A549 (cell line): ENCODE measurements at regions not wholly inside any gene's neighbourhood (a gene's known extent, or its start where the extent isn't known, plus 50 kb on each side); places are given as distances from the start of the nearest gene placed in this dataset.

Experiments used
- CTCF ChIP-seq: fragments of >200 bp; sonication (Bioruptor Twin); formaldehyde crosslinking; IDR thresholded peaks from 3 replicates; pipeline ENCODE4 v1.5.1; 2016
- E2F6 ChIP-seq: IDR thresholded peaks from 2 replicates; pipeline ENCODE4 v1.6.1; 2012; ENCODE audit warnings: low read depth, borderline replicate concordance
- ELK1 ChIP-seq: fragments of 150-350 bp; IDR thresholded peaks from 2 replicates; pipeline ENCODE4 v1.6.1; 2014; ENCODE audit warnings: low read depth, mild to moderate bottlenecking, low read length
- EP300 ChIP-seq, 2 experiments: fragments of >200 bp; sonication (Bioruptor Twin); formaldehyde crosslinking; IDR thresholded peaks; 2 replicates in 1 of 2; 3 replicates in 1 of 2; pipeline ENCODE4 v1.6.1; 2016 to 2017
- ESRRA ChIP-seq: fragments of 150-350 bp; IDR thresholded peaks from 2 replicates; pipeline ENCODE4 v1.6.1; 2014; ENCODE audit warnings: mild to moderate bottlenecking, low read length, borderline replicate concordance
- GATA3 ChIP-seq: IDR thresholded peaks from 2 replicates; pipeline ENCODE4 v1.6.1; 2012; ENCODE audit warnings: borderline replicate concordance
- JUN ChIP-seq, 2 experiments: fragments of >200 bp; sonication (Bioruptor Twin); formaldehyde crosslinking; IDR thresholded peaks; 2 replicates in 1 of 2; 3 replicates in 1 of 2; pipeline ENCODE4 v1.6.1; 2016 to 2017
- MAFK ChIP-seq: fragments of 450-650 bp; IDR thresholded peaks from 2 replicates; pipeline ENCODE4 v1.6.1; 2014; ENCODE audit not compliant: partially characterized antibody
- MAX ChIP-seq: IDR thresholded peaks from 2 replicates; pipeline ENCODE4 v1.6.1; 2012
- MYC ChIP-seq: IDR thresholded peaks from 2 replicates; pipeline ENCODE4 v1.6.1; 2012; ENCODE audit warnings: mild to moderate bottlenecking, inconsistent platforms, low read length, improper control_type of control experiment, borderline replicate concordance
- NR3C1 ChIP-seq: fragments of >200 bp; sonication (Bioruptor Twin); formaldehyde crosslinking; IDR thresholded peaks from 3 replicates; pipeline ENCODE4 v1.6.1; 2017
- PBX3 ChIP-seq: IDR thresholded peaks from 2 replicates; pipeline ENCODE4 v1.6.1; 2012
- POLR2A ChIP-seq: IDR thresholded peaks from 2 replicates; pipeline ENCODE4 v1.6.1; 2012; ENCODE audit warnings: mild to moderate bottlenecking, low read length
- RAD21 ChIP-seq, 2 experiments: fragments of >200 bp in 1 of 2; sonication (Bioruptor Twin) in 1 of 2; formaldehyde crosslinking in 1 of 2; IDR thresholded peaks in 1 of 2; conservative IDR thresholded peaks in 1 of 2; 2 replicates in 1 of 2; 3 replicates in 1 of 2; pipeline ENCODE4 v1.6.1; 2012 to 2018; ENCODE audit warnings: inconsistent platforms in 1 of 2

GRCh38 chr20:52593654-52594053, 378.5 kb upstream of the TSHZ2 start:
- TF ChIP-seq CTCF: no peak
- TF ChIP-seq PBX3: no peak
- TF ChIP-seq ELK1: no peak
- no peak for TF ChIP-seq GATA3
- peak; percentile 50 for TF ChIP-seq MAFK
- TF ChIP-seq MYC: no peak
- TF ChIP-seq RAD21 (conservative IDR thresholded peaks at IDR 0.05 in 1 of 2, IDR thresholded peaks at IDR 0.05 in 1 of 2): no peak
- no peak for TF ChIP-seq MAX
- TF ChIP-seq ESRRA: no peak
- TF ChIP-seq E2F6: no peak
- no peak for TF ChIP-seq POLR2A
- TF ChIP-seq EP300 (IDR thresholded peaks at IDR 0.05): no peak
- no peak for TF ChIP-seq NR3C1
- TF ChIP-seq JUN (IDR thresholded peaks at IDR 0.05): no peak
